Caco-2 (cell line): ENCODE measurements at regions not wholly inside any gene's neighbourhood (a gene's known extent, or its start where the extent isn't known, plus 50 kb on each side); places are given as distances from the start of the nearest gene placed in this dataset.

ENCODE experiments used
- BruUV-seq: library from RNA; stranded (reverse); fragments of 400-500 nt; replicated peaks from 2 replicates; lab custom pipeline; 2021; lab: Mats Ljungman, UMichigan
- CTCF ChIA-PET: fragments of 300-600 bp; sonication (Branson Sonifier 250); formaldehyde crosslinking; loops from one replicate; lab custom pipeline; 2022; ENCODE audit warnings: antibody characterized with exemption; lab: Charles Lee
- POLR2A ChIA-PET: fragments of 300-600 bp; sonication (Branson Sonifier 250); formaldehyde crosslinking; loops from one replicate; lab custom pipeline; 2022; ENCODE audit warnings: antibody characterized with exemption; lab: Charles Lee
- DNase-seq, 2 experiments: peaks; one replicate each; pipeline versions ENCODE4 v3.0.0 to v3.0.0-alpha.2; 2020 to 2022
- H3K27me3 ChIP-seq: replicated peaks from 2 replicates; pipeline ENCODE4 v1.6.0; 2011; ENCODE audit warnings: low read length; ENCODE audit not compliant: control insufficient read depth, insufficient read depth
- H3K36me3 ChIP-seq: 2 replicates; pipeline ENCODE4 v1.5.1; 2011; ENCODE audit warnings: low read length; ENCODE audit not compliant: control insufficient read depth, insufficient read depth
- H3K4me1 ChIP-seq: fragments of 250-450 bp; sonication (Bioruptor Pico); 2 replicates; pipeline ENCODE4 v1.5.1; 2020; ENCODE audit warnings: mild to moderate bottlenecking
- H3K4me3 ChIP-seq: 2 replicates; pipeline ENCODE4 v1.5.1; 2011; ENCODE audit warnings: low read depth, mild to moderate bottlenecking, control low read depth, low read length
- H3K9me3 ChIP-seq: fragments of 250-450 bp; sonication (Bioruptor Pico); 2 replicates; pipeline ENCODE4 v1.5.1; 2020; ENCODE audit warnings: mild to moderate bottlenecking, moderate library complexity
- H3K27ac Mint-ChIP-seq: one replicate; pipeline ENCODE4 v1.8.0; 2022; ENCODE audit warnings: mixed read lengths; ENCODE audit not compliant: unreplicated experiment
- H3K27me3 Mint-ChIP-seq: one replicate; pipeline ENCODE4 v1.8.0; 2022; ENCODE audit warnings: mixed read lengths; ENCODE audit not compliant: insufficient read depth, unreplicated experiment
- H3K36me3 Mint-ChIP-seq: one replicate; pipeline ENCODE4 v1.8.0; 2022; ENCODE audit warnings: mild to moderate bottlenecking, mixed read lengths; ENCODE audit not compliant: insufficient read depth, unreplicated experiment
- H3K4me1 Mint-ChIP-seq: one replicate; pipeline ENCODE4 v1.8.0; 2022; ENCODE audit warnings: low read depth, mixed read lengths; ENCODE audit not compliant: unreplicated experiment
- H3K4me3 Mint-ChIP-seq: one replicate; pipeline ENCODE4 v1.8.0; 2022; ENCODE audit warnings: mild to moderate bottlenecking, moderate library complexity, mixed read lengths; ENCODE audit not compliant: unreplicated experiment
- H3K9me3 Mint-ChIP-seq: one replicate; pipeline ENCODE4 v1.8.0; 2022; ENCODE audit warnings: mixed read lengths; ENCODE audit not compliant: unreplicated experiment
- CTCF ChIP-seq, 2 experiments: fragments of 200-600 bp in 1 of 2; IDR thresholded peaks; 1 replicate in 1 of 2; 2 replicates in 1 of 2; pipeline versions ENCODE4 v1.5.1 to v1.8.0; 2011 to 2022; ENCODE audit warnings: antibody characterized with exemption in 1 of 2, control low read depth in 1 of 2, inconsistent platforms in 1 of 2, low read depth in 1 of 2, low read length in 1 of 2, mild to moderate bottlenecking in 1 of 2, moderate library complexity in 1 of 2; ENCODE audit not compliant: insufficient read depth in 1 of 2, severe bottlenecking in 1 of 2, unreplicated experiment in 1 of 2
- intact Hi-C: fragments of 100-400 bp; cut with micrococcal nuclease; formaldehyde crosslinking; loops from one replicate; pipeline ENCODE4 v1.10.0; 2022; ENCODE audit not compliant: unreplicated experiment

- Histone ChIP-seq H3K27me3 (no peaks in the 10 kb centered on the region), H3K36me3 (no peaks in the 10 kb centered on the region), H3K4me1 (no peaks in the 10 kb centered on the region), H3K9me3 (no peaks in the 10 kb centered on the region), H3K4me3 (no peak overlapping the region)
- H3K27ac Mint-ChIP-seq, result no peak overlapping the region
- ChIA-PET POLR2A (no interaction called here), CTCF (no interaction called here)
- no peak for DNase-seq
- no peaks in the 10 kb centered on the region for H3K27me3 Mint-ChIP-seq
- H3K4me1 Mint-ChIP-seq, result no peaks in the 10 kb centered on the region
- no peaks in the 10 kb centered on the region for H3K36me3 Mint-ChIP-seq
- no peak for TF ChIP-seq CTCF (IDR thresholded peaks at IDR 0.05; ENCODE audit: insufficient read depth in 1 of 2, low read depth in 1 of 2, low read length in 1 of 2, severe bottlenecking in 1 of 2, unreplicated experiment in 1 of 2)
- intact Hi-C loops, result no loop called here
- no peaks in the 10 kb centered on the region for H3K9me3 Mint-ChIP-seq
- H3K4me3 Mint-ChIP-seq, result no peak overlapping the region
- no TSS peak for BruUV-seq
Measured at GRCh38 chr1:96557336-96557735, 164.2 kb upstream of the PTBP2 start.

- Mint-ChIP-seq H3K27me3 (no peaks in the 10 kb centered on the region), H3K36me3 (no peaks in the 10 kb centered on the region), H3K9me3 (no peaks in the 10 kb centered on the region), H3K27ac (no peak overlapping the region), H3K4me3 (no peak overlapping the region), H3K4me1 (no peaks in the 10 kb centered on the region)
- no TSS peak for BruUV-seq
- TF ChIP-seq CTCF (IDR thresholded peaks at IDR 0.05; ENCODE audit: insufficient read depth in 1 of 2, low read depth in 1 of 2, low read length in 1 of 2, severe bottlenecking in 1 of 2, unreplicated experiment in 1 of 2), result no peak
- Histone ChIP-seq H3K4me3 (no peak overlapping the region), H3K4me1 (no peaks in the 10 kb centered on the region), H3K9me3 (no peaks in the 10 kb centered on the region), H3K36me3 (no peaks in the 10 kb centered on the region), H3K27me3 (no peaks in the 10 kb centered on the region)
- intact Hi-C loops, result no loop called here
- no peak for DNase-seq
- ChIA-PET POLR2A (no interaction called here), CTCF (no interaction called here)
Measured at GRCh38 chr1:96558635-96559034, 162.9 kb upstream of the PTBP2 start.

DNA sequence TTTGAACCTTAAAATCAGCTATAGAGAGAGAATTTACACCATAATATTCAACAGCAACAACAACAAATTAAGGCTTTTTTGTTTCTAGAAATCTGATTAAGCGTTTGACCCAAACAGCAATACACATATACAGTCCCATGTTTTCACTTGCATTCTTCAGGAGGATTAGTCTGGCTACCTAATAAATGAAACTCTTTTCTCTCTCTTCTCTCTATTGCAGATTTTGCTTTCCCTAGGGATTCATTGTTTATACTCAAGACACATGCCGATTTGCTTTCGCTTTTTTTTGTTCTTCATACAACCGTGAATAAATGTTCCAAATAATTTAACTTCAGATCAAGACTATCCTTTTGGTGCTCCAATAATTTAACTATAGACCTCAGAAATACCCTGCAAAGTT lies 162.4 kb upstream of the PTBP2 start:
- CTCF ChIA-PET, result no interaction called here
- Mint-ChIP-seq H3K27me3 (no peaks in the 10 kb centered on the region), H3K9me3 (no peaks in the 10 kb centered on the region), H3K27ac (no peak overlapping the region), H3K4me1 (no peaks in the 10 kb centered on the region), H3K36me3 (no peaks in the 10 kb centered on the region), H3K4me3 (no peak overlapping the region)
- POLR2A ChIA-PET, result no interaction called here
- Histone ChIP-seq H3K4me3 (no peak overlapping the region), H3K4me1 (no peaks in the 10 kb centered on the region), H3K27me3 (no peaks in the 10 kb centered on the region), H3K36me3 (no peaks in the 10 kb centered on the region), H3K9me3 (no peaks in the 10 kb centered on the region)
- DNase-seq, result no peak
- intact Hi-C loops, result no loop called here
- TF ChIP-seq CTCF (IDR thresholded peaks at IDR 0.05; ENCODE audit: insufficient read depth in 1 of 2, low read depth in 1 of 2, low read length in 1 of 2, severe bottlenecking in 1 of 2, unreplicated experiment in 1 of 2), result no peak
- no TSS peak for BruUV-seq
